GM18499 (cell line): ENCODE measurements at regions not wholly inside any gene's neighbourhood (a gene's known extent, or its start where the extent isn't known, plus 50 kb on each side); places are given as distances from the start of the nearest gene placed in this dataset.

Experiments
- ATAC-seq: cut with Tn5 transposase; IDR thresholded peaks from one replicate; pipeline ENCODE4 v1.9.1; 2021; ENCODE audit warnings: moderate number of reproducible peaks; ENCODE audit not compliant: insufficient read depth, unreplicated experiment

GRCh38 chr4:62328526-62328925 lies 1128.4 kb downstream of the ADGRL3 start:
- ATAC-seq, result no peak

- no peak for ATAC-seq
Measured at GRCh38 chr4:62327612-62328297, 1127.6 kb downstream of the ADGRL3 start.

- ATAC-seq, result no peak
Measured at GRCh38 chr4:62324215-62324614, 1124.1 kb downstream of the ADGRL3 start.

GRCh38 chr4:62320612-62321011 lies 1120.5 kb downstream of the ADGRL3 start:
- ATAC-seq, result no peak

- no peak for ATAC-seq
Measured at GRCh38 chr4:62302710-62303109, 1102.6 kb downstream of the ADGRL3 start.

GRCh38 chr4:62301500-62301899 lies 1101.4 kb downstream of the ADGRL3 start:
- no peak for ATAC-seq

- no peak for ATAC-seq
Measured at GRCh38 chr4:62293551-62293950, 1093.4 kb downstream of the ADGRL3 start.

- ATAC-seq, result no peak
Measured at GRCh38 chr4:62292911-62293310, 1092.8 kb downstream of the ADGRL3 start.

GRCh38 chr4:62288808-62289541 lies 1088.8 kb downstream of the ADGRL3 start:
- ATAC-seq, result no peak

- ATAC-seq, result no peak
Measured at GRCh38 chr4:62285026-62285425, 1084.9 kb downstream of the ADGRL3 start.

- ATAC-seq, result no peak
Measured at GRCh38 chr4:62279689-62280088, 1079.6 kb downstream of the ADGRL3 start.

- no peak for ATAC-seq
Measured at GRCh38 chr4:62275470-62275869, 1075.3 kb downstream of the ADGRL3 start.

GRCh38 chr4:62274782-62275181 lies 1074.7 kb downstream of the ADGRL3 start:
- ATAC-seq, result no peak

- no peak for ATAC-seq
Measured at GRCh38 chr4:62271107-62271506, 1071.0 kb downstream of the ADGRL3 start.

- ATAC-seq, result no peak
Measured at GRCh38 chr4:62269918-62270317, 1069.8 kb downstream of the ADGRL3 start.

- ATAC-seq, result no peak
Measured at GRCh38 chr4:62263454-62263853, 1063.3 kb downstream of the ADGRL3 start.

- ATAC-seq, result no peak
Measured at GRCh38 chr4:62262676-62263075, 1062.5 kb downstream of the ADGRL3 start.

GRCh38 chr4:62260254-62260653 lies 1060.1 kb downstream of the ADGRL3 start:
- ATAC-seq, result no peak

GRCh38 chr4:62256479-62256878 lies 1056.4 kb downstream of the ADGRL3 start:
- ATAC-seq, result no peak

GRCh38 chr4:62252728-62253127 lies 1052.6 kb downstream of the ADGRL3 start:
- ATAC-seq, result no peak

GRCh38 chr4:62250100-62250499 lies 1050.0 kb downstream of the ADGRL3 start:
- no peak for ATAC-seq

- ATAC-seq, result no peak
Measured at GRCh38 chr4:62243895-62244294, 1043.8 kb downstream of the ADGRL3 start.
